SK-N-SH (cell line): ENCODE measurements at regions not wholly inside any gene's neighbourhood (a gene's known extent, or its start where the extent isn't known, plus 50 kb on each side); places are given as distances from the start of the nearest gene placed in this dataset.

Experiments used
- CTCF ChIA-PET: fragments of 300-600, 350-600 bp; formaldehyde crosslinking; extraction: SDS; loops from one replicate; lab custom pipeline; 2021; lab: Yijun Ruan, JAX
- POLR2A ChIA-PET: fragments of 350-600 bp; sonication (Branson Sonifier 250); formaldehyde crosslinking; extraction: SDS; loops from one replicate; lab custom pipeline; 2020; ENCODE audit warnings: antibody characterized with exemption, inconsistent platforms; lab: Yijun Ruan, JAX
- DNase-seq: peaks from one replicate; pipeline ENCODE4 v3.0.0; 2012
- H2AFZ ChIP-seq: fragments of 200-600 bp; sonication (generic); 2 replicates; pipeline ENCODE4 v1.8.1; 2016; ENCODE audit warnings: antibody characterized with exemption, mild to moderate bottlenecking, low read depth
- H3F3A ChIP-seq: fragments of 200-600 bp; sonication (generic); replicated peaks from 2 replicates; pipeline ENCODE3; 2016; ENCODE audit warnings: antibody characterized with exemption, mild to moderate bottlenecking; ENCODE audit not compliant: insufficient read depth
- H3K27ac ChIP-seq, 2 experiments: fragments of 200-500 bp in 1 of 2; fragments of 200-600 bp in 1 of 2; sonication (Bioruptor generic) in 1 of 2; sonication (generic), shearing (Covaris generic) in 1 of 2; 2 replicates each; pipeline versions ENCODE4 v1.5.1 to v1.6.1; 2014 to 2016; ENCODE audit warnings: low read depth in 2 of 2, inconsistent platforms in 1 of 2, low read length in 1 of 2, mild to moderate bottlenecking in 1 of 2, mixed read lengths in 1 of 2
- H3K27me3 ChIP-seq: fragments of 200-600 bp; sonication (generic), shearing (Covaris generic); 2 replicates; pipeline ENCODE4 v1.6.1; 2016; ENCODE audit warnings: mixed run types; ENCODE audit not compliant: insufficient read depth
- H3K36me3 ChIP-seq, 2 experiments: fragments of 200-500 bp in 1 of 2; fragments of 200-600 bp in 1 of 2; sonication (Bioruptor generic) in 1 of 2; sonication (generic) in 1 of 2; replicated peaks in 1 of 2; 2 replicates each; pipeline versions ENCODE3 to v1.5.1; 2014 to 2016; ENCODE audit warnings: low read length in 1 of 2, mild to moderate bottlenecking in 1 of 2; ENCODE audit not compliant: insufficient read depth in 2 of 2, control insufficient read depth in 1 of 2
- H3K4me1 ChIP-seq, 2 experiments: fragments of 200-500 bp in 1 of 2; fragments of 200-600 bp in 1 of 2; sonication (Bioruptor generic) in 1 of 2; sonication (generic), shearing (Covaris generic) in 1 of 2; 2 replicates each; pipeline versions ENCODE4 v1.5.1 to v1.6.1; 2014 to 2016; ENCODE audit warnings: low read depth in 1 of 2, low read length in 1 of 2, mixed run types in 1 of 2; ENCODE audit not compliant: insufficient read depth in 2 of 2, control insufficient read depth in 1 of 2
- H3K4me2 ChIP-seq: fragments of 200-600 bp; sonication (generic), shearing (Covaris generic); 2 replicates; pipeline ENCODE4 v1.6.1; 2017; ENCODE audit warnings: mixed run types
- H3K4me3 ChIP-seq, 2 experiments: fragments of 200-500 bp in 1 of 2; fragments of 200-600 bp in 1 of 2; sonication (Bioruptor generic) in 1 of 2; sonication (generic), shearing (Covaris generic) in 1 of 2; 2 replicates each; pipeline versions ENCODE4 v1.5.1 to v1.8.1; 2014 to 2016; ENCODE audit warnings: low read depth in 2 of 2, inconsistent platforms in 1 of 2, low read length in 1 of 2, mild to moderate bottlenecking in 1 of 2, mixed read lengths in 1 of 2, moderate library complexity in 1 of 2
- H3K79me2 ChIP-seq: fragments of 200-600 bp; sonication (generic); 2 replicates; pipeline ENCODE4 v1.8.1; 2017; ENCODE audit warnings: mild to moderate bottlenecking; ENCODE audit not compliant: insufficient read depth
- H3K9ac ChIP-seq: fragments of 200-600 bp; sonication (generic); 2 replicates; pipeline ENCODE4 v1.6.1; 2017; ENCODE audit warnings: mixed run types
- H3K9me2 ChIP-seq: fragments of 200-600 bp; sonication (generic); 2 replicates; pipeline ENCODE4 v1.6.1; 2017; ENCODE audit warnings: mixed run types
- H3K9me3 ChIP-seq: fragments of 200-600 bp; sonication (generic); 2 replicates; pipeline ENCODE4 v1.6.1; 2017; ENCODE audit warnings: mixed run types, mild to moderate bottlenecking, moderate library complexity
- H4K20me1 ChIP-seq: fragments of 200-600 bp; sonication (generic); 2 replicates; pipeline ENCODE4 v1.6.1; 2017; ENCODE audit warnings: mild to moderate bottlenecking, mixed run types; ENCODE audit not compliant: insufficient read depth
- CHD2 ChIP-seq: fragments of 150-350 bp; IDR thresholded peaks from 2 replicates; pipeline ENCODE4 v1.6.1; 2018; ENCODE audit warnings: low read length; ENCODE audit not compliant: partially characterized antibody
- CTCF ChIP-seq: fragments of 200-600 bp; sonication (generic); IDR thresholded peaks from 2 replicates; pipeline ENCODE4 v1.6.1; 2017; ENCODE audit warnings: antibody characterized with exemption, mild to moderate bottlenecking, moderate library complexity
- ELF1 ChIP-seq: IDR thresholded peaks from 2 replicates; pipeline ENCODE4 v1.4.0; 2012
- EP300 ChIP-seq, 2 experiments: IDR thresholded peaks; 2 replicates each; pipeline versions ENCODE4 v1.4.0 to v1.6.1; 2012; ENCODE audit warnings: borderline replicate concordance in 1 of 2, low read depth in 1 of 2, low read length in 1 of 2
- FOSL2 ChIP-seq: IDR thresholded peaks from 2 replicates; pipeline ENCODE4 v1.4.0; 2012; ENCODE audit warnings: low read depth, mild to moderate bottlenecking, moderate library complexity, borderline replicate concordance
- FOXJ3 ChIP-seq: sonication (generic); formaldehyde crosslinking; IDR thresholded peaks from 2 replicates; pipeline ENCODE4 v1.5.1; 2020; ENCODE audit warnings: mild to moderate bottlenecking, missing genetic modification reagents
- GABPA ChIP-seq: IDR thresholded peaks from 2 replicates; pipeline ENCODE4 v1.4.0; 2012; ENCODE audit warnings: low read depth, mild to moderate bottlenecking
- IRF3 ChIP-seq: fragments of 150-350 bp; IDR thresholded peaks from 2 replicates; pipeline ENCODE4 v1.6.1; 2016; ENCODE audit warnings: mild to moderate bottlenecking, low read depth, low read length
- JUND ChIP-seq: IDR thresholded peaks from 2 replicates; pipeline ENCODE4 v1.4.0; 2012
- MEF2A ChIP-seq: IDR thresholded peaks from 2 replicates; pipeline ENCODE4 v1.4.0; 2012; ENCODE audit warnings: low read depth, borderline replicate concordance
- NRF1 ChIP-seq: IDR thresholded peaks from 2 replicates; pipeline ENCODE4 v1.6.1; 2012; ENCODE audit warnings: low read depth, mild to moderate bottlenecking, low read length
- PBX3 ChIP-seq: IDR thresholded peaks from 2 replicates; pipeline ENCODE4; 2012
- RAD21 ChIP-seq: IDR thresholded peaks from 2 replicates; pipeline ENCODE4 v1.6.1; 2012; ENCODE audit warnings: mild to moderate bottlenecking, low read length
- RCOR1 ChIP-seq: fragments of 150-350 bp; IDR thresholded peaks from 2 replicates; pipeline ENCODE4 v1.6.1; 2017; ENCODE audit warnings: antibody characterized with exemption, low read length
- RFX5 ChIP-seq: IDR thresholded peaks from 2 replicates; pipeline ENCODE4 v1.6.1; 2012; ENCODE audit warnings: mild to moderate bottlenecking, improper control_type of control experiment, low read length
- RXRA ChIP-seq: IDR thresholded peaks from 2 replicates; pipeline ENCODE4 v1.4.0; 2012; ENCODE audit warnings: low read depth, mild to moderate bottlenecking, borderline replicate concordance
- SIN3A ChIP-seq: IDR thresholded peaks from 2 replicates; pipeline ENCODE4 v1.6.1; 2012; ENCODE audit warnings: low read depth, mild to moderate bottlenecking, low read length, moderate library complexity, borderline replicate concordance
- SMC3 ChIP-seq: IDR thresholded peaks from 2 replicates; pipeline ENCODE4 v1.6.1; 2012; ENCODE audit warnings: low read depth, low read length, improper control_type of control experiment
- TAF1 ChIP-seq: IDR thresholded peaks from 2 replicates; pipeline ENCODE4 v1.6.1; 2012; ENCODE audit warnings: low read depth, mild to moderate bottlenecking, low read length, moderate library complexity, borderline replicate concordance
- TCF12 ChIP-seq: IDR thresholded peaks from 2 replicates; pipeline ENCODE4 v1.4.0; 2012
- USF2 ChIP-seq: fragments of 150-350 bp; IDR thresholded peaks from 2 replicates; pipeline ENCODE4 v1.6.1; 2017; ENCODE audit warnings: antibody characterized with exemption, low read length, low read depth, borderline replicate concordance
- YY1 ChIP-seq: IDR thresholded peaks from 2 replicates; pipeline ENCODE4 v1.4.0; 2012; ENCODE audit warnings: low read depth, mild to moderate bottlenecking
- WGBS: methylation state at CpG from one replicate; pipeline ENCODE4 v1.1.6; 2017; ENCODE audit warnings: low lambda C conversion rate; 5-methylcytosine and 5-hydroxymethylcytosine counted together
- TF ChIP-seq, protein P1 (sequence below): IDR thresholded peaks from 2 replicates; pipeline ENCODE4 v1.4.0; 2012; ENCODE audit warnings: low read depth

GRCh38 chr3:152760591-152760990 is 74.3 kb upstream of the P2RY1 start:
- Histone ChIP-seq H3F3A (no peaks in the 10 kb centered on the region), H3K27me3 (no peaks in the 10 kb centered on the region), H3K4me1 (no peaks in the 10 kb centered on the region), H3K9ac (no peak overlapping the region), H3K36me3 (no peaks in the 10 kb centered on the region), H3K9me3 (no peaks in the 10 kb centered on the region), H3K79me2 (no peaks in the 10 kb centered on the region), H2AFZ (no peak overlapping the region), H3K27ac (no peak overlapping the region), H3K9me2 (no peaks in the 10 kb centered on the region), H4K20me1 (no peaks in the 10 kb centered on the region), H3K4me3 (no peak overlapping the region), H3K4me2 (no peak overlapping the region)
- DNase-seq, result no peak
- TF ChIP-seq YY1 (no peak), GABPA (no peak), TAF1 (no peak), RFX5 (no peak), RCOR1 (no peak), JUND (no peak)
- TF ChIP-seq, protein P1, sequence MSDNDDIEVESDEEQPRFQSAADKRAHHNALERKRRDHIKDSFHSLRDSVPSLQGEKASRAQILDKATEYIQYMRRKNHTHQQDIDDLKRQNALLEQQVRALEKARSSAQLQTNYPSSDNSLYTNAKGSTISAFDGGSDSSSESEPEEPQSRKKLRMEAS, result no peak
- 39% methylated on average over 3 of the region's 3 CpGs for WGBS
- ChIA-PET CTCF (no interaction called here), POLR2A (no interaction called here)

- CTCF ChIA-PET, result no interaction called here
Observed at GRCh38 chr3:152768478-152768877, 66.5 kb upstream of the P2RY1 start.

More at GRCh38 chr3:152768478-152768877, 66.5 kb upstream of the P2RY1 start:
- Histone ChIP-seq H3K9me2 (no peaks in the 10 kb centered on the region), H3K36me3 (no peaks in the 10 kb centered on the region), H3K9ac (no peak overlapping the region), H3K4me2 (no peak overlapping the region), H4K20me1 (no peaks in the 10 kb centered on the region), H3K79me2 (no peaks in the 10 kb centered on the region), H2AFZ (no peak overlapping the region), H3K4me1 (no peaks in the 10 kb centered on the region), H3K9me3 (no peaks in the 10 kb centered on the region), H3K27ac (no peak overlapping the region), H3K27me3 (no peaks in the 10 kb centered on the region), H3F3A (no peaks in the 10 kb centered on the region), H3K4me3 (no peak overlapping the region)
- no peak for DNase-seq
- TF ChIP-seq NRF1 (no peak), GABPA (no peak), PBX3 (no peak), TCF12 (no peak), RFX5 (no peak), CTCF (no peak), RXRA (no peak), YY1 (no peak), FOSL2 (no peak), TAF1 (no peak), EP300 (IDR thresholded peaks at IDR 0.05; ENCODE audit: borderline replicate concordance in 1 of 2, low read depth in 1 of 2, low read length in 1 of 2) (no peak), FOXJ3 (no peak), ELF1 (no peak), IRF3 (no peak), SMC3 (no peak), SIN3A (no peak), USF2 (no peak), RAD21 (no peak), CHD2 (no peak), MEF2A (no peak)
- WGBS, result 8% methylated on average over 3 of the region's 3 CpGs
- POLR2A ChIA-PET, result no interaction called here
